ENCODE measurements at regions not wholly inside any gene's neighbourhood (a gene's known extent, or its start where the extent isn't known, plus 50 kb on each side); places are given as distances from the start of the nearest gene placed in this dataset.

GRCh38 chr5:156237361-156237760, 89.6 kb upstream of the SGCD start:
- H3K36me3 Mint-ChIP-seq (ENCODE audit: low read depth) = no peaks in the 10 kb centered on the region
- H3K4me1 Mint-ChIP-seq = no peaks in the 10 kb centered on the region
- no peak overlapping the region for H3K27ac Mint-ChIP-seq
- no peaks in the 10 kb centered on the region for H3K27me3 Mint-ChIP-seq
- no peaks in the 10 kb centered on the region for H3K9me3 ChIP-seq (ENCODE audit: control insufficient read depth, low read length, poor library complexity, severe bottlenecking)
- no peak overlapping the region for H3K4me3 Mint-ChIP-seq
- ATAC-seq (no peak), DNase-seq (no peak)

GRCh38 chr5:156239800-156240199, 87.2 kb upstream of the SGCD start:
- ATAC-seq (no peak), DNase-seq (no peak)
- Mint-ChIP-seq H3K36me3 (ENCODE audit: low read depth) (no peaks in the 10 kb centered on the region), H3K27ac (no peak overlapping the region), H3K4me3 (no peak overlapping the region), H3K4me1 (no peaks in the 10 kb centered on the region), H3K27me3 (no peaks in the 10 kb centered on the region)
- H3K9me3 ChIP-seq (ENCODE audit: control insufficient read depth, low read length, poor library complexity, severe bottlenecking) = no peaks in the 10 kb centered on the region

- no peak overlapping the region for H3K4me3 Mint-ChIP-seq
- H3K36me3 Mint-ChIP-seq (ENCODE audit: low read depth) = no peaks in the 10 kb centered on the region
- no peak for ATAC-seq
- H3K4me1 Mint-ChIP-seq = no peaks in the 10 kb centered on the region
- no peak for DNase-seq
- H3K9me3 ChIP-seq (ENCODE audit: control insufficient read depth, low read length, poor library complexity, severe bottlenecking) = no peaks in the 10 kb centered on the region
- no peak overlapping the region for H3K27ac Mint-ChIP-seq
- H3K27me3 Mint-ChIP-seq = no peaks in the 10 kb centered on the region
These were observed 86.5 kb upstream of the SGCD start for GRCh38 chr5:156240414-156240813.

GRCh38 chr5:156241266-156241665, 85.7 kb upstream of the SGCD start:
- no peak overlapping the region for H3K4me3 Mint-ChIP-seq
- no peaks in the 10 kb centered on the region for H3K27me3 Mint-ChIP-seq
- DNase-seq (no peak), ATAC-seq (no peak)
- H3K4me1 Mint-ChIP-seq = no peaks in the 10 kb centered on the region
- no peaks in the 10 kb centered on the region for H3K9me3 ChIP-seq (ENCODE audit: control insufficient read depth, low read length, poor library complexity, severe bottlenecking)
- no peaks in the 10 kb centered on the region for H3K36me3 Mint-ChIP-seq (ENCODE audit: low read depth)
- H3K27ac Mint-ChIP-seq = no peak overlapping the region

DNA sequence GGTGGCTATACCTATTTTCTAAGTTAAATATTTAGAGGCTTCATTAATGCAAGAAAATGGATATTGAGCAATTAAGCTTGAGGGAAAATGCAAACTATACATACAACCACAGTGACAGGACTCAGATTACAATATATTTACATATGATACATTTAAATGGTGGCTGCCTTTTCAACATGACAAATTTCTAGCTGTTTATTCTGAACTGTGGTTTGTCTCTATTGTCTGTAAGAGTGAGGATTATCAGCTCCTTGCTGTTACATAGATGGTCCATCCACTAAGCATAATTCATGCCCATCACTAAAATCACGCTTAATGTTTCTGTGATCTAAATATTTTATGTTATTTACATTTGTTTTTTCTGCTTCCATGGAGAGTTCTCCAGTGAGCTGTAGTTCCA, 81.1 kb upstream of the SGCD start:
- Mint-ChIP-seq H3K4me3 (no peak overlapping the region), H3K36me3 (ENCODE audit: low read depth) (no peaks in the 10 kb centered on the region), H3K4me1 (no peaks in the 10 kb centered on the region), H3K27me3 (no peaks in the 10 kb centered on the region), H3K27ac (no peak overlapping the region)
- H3K9me3 ChIP-seq (ENCODE audit: control insufficient read depth, low read length, poor library complexity, severe bottlenecking) = no peaks in the 10 kb centered on the region
- no peak for ATAC-seq
- no peak for DNase-seq

DNA sequence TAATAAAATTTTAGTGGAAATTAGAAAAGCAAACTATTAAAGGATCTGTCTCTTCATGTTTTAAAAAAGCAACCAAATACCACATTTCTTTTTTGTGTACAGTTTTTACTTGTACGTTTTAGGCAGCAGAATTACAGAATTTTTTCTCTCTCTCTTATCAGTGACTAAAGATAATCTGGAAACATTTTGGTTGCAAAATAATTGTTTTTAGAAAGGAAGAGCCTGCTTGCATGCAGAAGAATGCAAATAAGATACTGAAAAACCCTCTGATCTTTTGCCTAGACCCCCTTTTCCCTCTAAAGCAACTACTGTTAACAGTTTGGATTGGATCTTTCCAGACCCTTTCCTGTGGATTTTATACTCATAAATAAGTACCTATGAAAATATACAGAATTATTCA, 75.9 kb upstream of the SGCD start:
- DNase-seq (no peak), ATAC-seq (no peak)
- H3K27ac Mint-ChIP-seq = no peak overlapping the region
- no peaks in the 10 kb centered on the region for H3K36me3 Mint-ChIP-seq (ENCODE audit: low read depth)
- no peaks in the 10 kb centered on the region for H3K9me3 ChIP-seq (ENCODE audit: control insufficient read depth, low read length, poor library complexity, severe bottlenecking)
- H3K27me3 Mint-ChIP-seq = no peaks in the 10 kb centered on the region
- H3K4me3 Mint-ChIP-seq = no peak overlapping the region
- H3K4me1 Mint-ChIP-seq = no peaks in the 10 kb centered on the region

DNA sequence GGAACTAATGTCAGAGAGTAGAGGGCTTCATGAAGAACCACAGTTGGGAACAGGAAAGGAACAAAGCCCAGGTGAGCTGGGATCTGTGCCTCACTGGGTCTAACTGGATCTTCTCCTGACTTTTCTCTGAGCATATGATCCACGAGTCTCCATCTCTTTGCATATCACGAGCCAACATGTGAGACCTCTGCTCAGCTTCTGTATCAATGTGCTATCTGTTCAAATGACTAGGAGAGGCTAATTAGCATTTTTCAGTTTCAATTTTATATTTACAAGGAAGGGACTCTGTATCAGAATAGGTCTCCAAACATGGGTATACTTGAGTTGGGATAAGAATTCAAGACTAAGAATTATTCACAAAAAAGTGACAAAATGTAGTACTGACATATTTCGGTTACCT, 73.8 kb upstream of the SGCD start:
- Mint-ChIP-seq H3K27me3 (no peaks in the 10 kb centered on the region), H3K4me1 (no peaks in the 10 kb centered on the region), H3K4me3 (no peak overlapping the region), H3K27ac (no peak overlapping the region), H3K36me3 (ENCODE audit: low read depth) (no peaks in the 10 kb centered on the region)
- no peaks in the 10 kb centered on the region for H3K9me3 ChIP-seq (ENCODE audit: control insufficient read depth, low read length, poor library complexity, severe bottlenecking)
- DNase-seq (no peak), ATAC-seq (no peak)

GRCh38 chr5:156254196-156254595, 72.8 kb upstream of the SGCD start:
- no peak overlapping the region for H3K4me3 Mint-ChIP-seq
- DNase-seq (no peak), ATAC-seq (no peak)
- H3K4me1 Mint-ChIP-seq = no peaks in the 10 kb centered on the region
- H3K27ac Mint-ChIP-seq = no peak overlapping the region
- H3K36me3 Mint-ChIP-seq (ENCODE audit: low read depth) = no peaks in the 10 kb centered on the region
- H3K9me3 ChIP-seq (ENCODE audit: control insufficient read depth, low read length, poor library complexity, severe bottlenecking) = no peaks in the 10 kb centered on the region
- no peaks in the 10 kb centered on the region for H3K27me3 Mint-ChIP-seq

- no peaks in the 10 kb centered on the region for H3K9me3 ChIP-seq (ENCODE audit: control insufficient read depth, low read length, poor library complexity, severe bottlenecking)
- Mint-ChIP-seq H3K27ac (no peak overlapping the region), H3K4me1 (no peaks in the 10 kb centered on the region), H3K27me3 (no peaks in the 10 kb centered on the region), H3K36me3 (ENCODE audit: low read depth) (no peaks in the 10 kb centered on the region), H3K4me3 (no peak overlapping the region)
- DNase-seq (no peak), ATAC-seq (no peak)
These were observed 70.3 kb upstream of the SGCD start for GRCh38 chr5:156256642-156257041.

DNA sequence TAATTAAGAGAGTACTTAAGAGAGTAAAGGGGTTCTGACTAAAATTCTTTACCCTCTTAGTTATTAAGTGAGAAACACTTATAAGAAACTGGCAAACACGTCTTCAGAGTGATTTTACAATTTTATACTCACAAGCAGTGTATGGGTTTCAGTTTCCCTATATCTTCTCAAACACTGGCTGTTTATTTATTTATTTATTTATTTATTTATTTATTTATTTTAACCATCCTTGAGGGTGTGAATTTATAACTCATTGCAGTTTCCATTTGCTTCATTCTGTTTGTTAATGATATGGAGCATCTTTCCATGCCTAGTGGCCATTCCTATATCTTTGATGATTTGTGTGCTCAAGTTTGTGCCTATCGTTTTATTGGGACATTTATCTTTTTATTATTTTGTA, 68.0 kb upstream of the SGCD start:
- no peaks in the 10 kb centered on the region for H3K27me3 Mint-ChIP-seq
- ATAC-seq (no peak), DNase-seq (no peak)
- H3K9me3 ChIP-seq (ENCODE audit: control insufficient read depth, low read length, poor library complexity, severe bottlenecking) = no peaks in the 10 kb centered on the region
- H3K27ac Mint-ChIP-seq = no peak overlapping the region
- H3K4me1 Mint-ChIP-seq = no peaks in the 10 kb centered on the region
- no peak overlapping the region for H3K4me3 Mint-ChIP-seq
- H3K36me3 Mint-ChIP-seq (ENCODE audit: low read depth) = no peaks in the 10 kb centered on the region

- Mint-ChIP-seq H3K27me3 (no peaks in the 10 kb centered on the region), H3K27ac (no peak overlapping the region), H3K36me3 (ENCODE audit: low read depth) (no peaks in the 10 kb centered on the region), H3K4me1 (no peaks in the 10 kb centered on the region), H3K4me3 (no peak overlapping the region)
- H3K9me3 ChIP-seq (ENCODE audit: control insufficient read depth, low read length, poor library complexity, severe bottlenecking) = no peaks in the 10 kb centered on the region
- ATAC-seq = no peak
- DNase-seq = no peak
These were observed 67.3 kb upstream of the SGCD start for GRCh38 chr5:156259618-156260017.

DNA sequence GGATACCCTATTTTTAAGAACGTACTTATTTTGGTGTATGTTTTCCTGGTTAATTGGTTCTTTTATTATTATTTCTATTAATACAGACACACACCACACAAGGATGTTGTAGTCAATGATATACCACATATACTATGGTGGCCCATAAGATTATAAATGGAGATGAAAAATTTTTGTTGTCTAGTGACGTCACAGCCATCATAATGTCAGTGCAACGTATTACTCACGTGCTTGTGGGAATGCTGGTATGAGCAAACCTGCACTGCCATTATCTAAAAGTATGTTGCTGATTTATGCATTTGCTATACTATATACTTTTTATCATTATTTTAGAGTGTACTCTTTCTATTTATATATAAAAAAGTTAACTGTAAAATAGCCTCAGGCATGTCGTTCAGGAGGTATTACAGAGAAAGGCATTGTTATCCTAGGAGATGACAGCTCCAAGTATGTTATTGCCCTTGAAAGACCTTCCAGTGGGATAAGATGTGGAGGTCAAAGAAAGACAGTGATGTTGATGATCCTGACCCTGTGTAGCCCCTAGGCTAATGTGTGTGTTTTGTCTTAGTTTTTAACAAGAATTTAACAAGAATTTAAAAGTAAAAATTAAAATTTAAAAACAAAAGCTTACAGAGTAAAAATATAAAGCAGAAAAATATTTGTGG, 65.6 kb upstream of the SGCD start:
- Mint-ChIP-seq H3K36me3 (ENCODE audit: low read depth) (no peaks in the 10 kb centered on the region), H3K27me3 (no peaks in the 10 kb centered on the region), H3K27ac (no peak overlapping the region), H3K4me3 (no peak overlapping the region), H3K4me1 (no peaks in the 10 kb centered on the region)
- DNase-seq (no peak), ATAC-seq (no peak)
- no peaks in the 10 kb centered on the region for H3K9me3 ChIP-seq (ENCODE audit: control insufficient read depth, low read length, poor library complexity, severe bottlenecking)

DNA sequence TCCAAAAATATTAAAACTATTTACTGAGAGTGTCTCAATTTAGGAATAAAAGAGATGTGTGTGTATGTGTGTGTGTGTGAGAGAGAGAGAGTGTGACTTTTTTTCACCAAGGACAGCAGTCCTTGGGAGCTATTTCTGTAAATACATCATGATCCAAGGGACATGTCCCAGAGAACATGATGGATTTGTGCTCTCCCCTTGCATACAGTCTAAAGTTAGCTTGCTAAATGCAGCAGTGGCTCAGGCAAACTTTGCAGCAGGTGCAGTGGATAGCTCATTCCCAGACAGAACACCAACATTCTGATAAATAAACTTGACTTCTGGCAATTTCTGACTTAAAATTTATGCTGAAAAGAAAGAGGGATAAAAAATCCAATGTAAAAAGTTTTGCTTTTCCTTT, 55.4 kb upstream of the SGCD start:
- no peaks in the 10 kb centered on the region for H3K36me3 Mint-ChIP-seq (ENCODE audit: low read depth)
- H3K4me1 Mint-ChIP-seq = no peaks in the 10 kb centered on the region
- H3K4me3 Mint-ChIP-seq = no peak overlapping the region
- no peak for ATAC-seq
- no peak for DNase-seq
- H3K27me3 Mint-ChIP-seq = no peaks in the 10 kb centered on the region
- no peak overlapping the region for H3K27ac Mint-ChIP-seq
- no peaks in the 10 kb centered on the region for H3K9me3 ChIP-seq (ENCODE audit: control insufficient read depth, low read length, poor library complexity, severe bottlenecking)

DNA sequence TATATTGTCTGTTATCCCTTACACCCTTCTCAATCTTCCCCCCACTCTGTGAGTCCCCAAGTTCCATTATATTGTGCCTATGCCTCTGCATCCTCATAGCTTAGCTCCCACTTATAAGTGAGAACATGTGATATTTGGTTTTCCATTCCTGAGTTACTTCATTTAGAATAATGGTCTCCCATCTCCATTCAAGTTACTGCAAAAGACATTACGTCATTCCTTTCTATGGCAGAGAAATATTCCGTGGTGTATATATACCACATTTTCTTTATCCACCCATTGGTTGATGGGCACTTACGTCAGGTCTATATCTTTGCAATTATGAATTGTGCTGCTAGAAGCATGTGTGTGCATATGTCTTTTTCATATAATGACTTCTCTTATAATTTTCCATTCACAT, 54.8 kb upstream of the SGCD start:
- H3K27ac Mint-ChIP-seq = no peak overlapping the region

More for the DNA sequence above, 54.8 kb upstream of the SGCD start:
- Mint-ChIP-seq H3K4me1 (no peaks in the 10 kb centered on the region), H3K36me3 (ENCODE audit: low read depth) (no peaks in the 10 kb centered on the region), H3K27me3 (peaks cover under 1% of the 10 kb centered on the region), H3K4me3 (no peak overlapping the region)
- no peaks in the 10 kb centered on the region for H3K9me3 ChIP-seq (ENCODE audit: control insufficient read depth, low read length, poor library complexity, severe bottlenecking)
- ATAC-seq (no peak), DNase-seq (no peak)
